GM23338 (cell line): ENCODE measurements at regions not wholly inside any gene's neighbourhood (a gene's known extent, or its start where the extent isn't known, plus 50 kb on each side); places are given as distances from the start of the nearest gene placed in this dataset.

ENCODE experiments used
- CREB1 ChIP-seq: fragments of 250-450 bp; sonication (Bioruptor Pico); IDR thresholded peaks from 2 replicates; pipeline ENCODE4 v1.5.0; 2020; ENCODE audit warnings: low read depth, mild to moderate bottlenecking, moderate library complexity
- EZH2 ChIP-seq: fragments of 200-600 bp; sonication (generic); IDR thresholded peaks from one replicate; pipeline ENCODE4 v1.8.0; 2017; ENCODE audit warnings: antibody characterized with exemption, mild to moderate bottlenecking, low read depth; ENCODE audit not compliant: unreplicated experiment
- EZH2phosphoT487 ChIP-seq: fragments of 200-600 bp; sonication (generic); IDR thresholded peaks from one replicate; pipeline ENCODE4 v1.8.1; 2018; ENCODE audit warnings: antibody characterized with exemption; ENCODE audit not compliant: unreplicated experiment
- JUNB ChIP-seq: IDR thresholded peaks from one replicate; pipeline ENCODE4 v1.6.1; 2016; ENCODE audit warnings: antibody characterized with exemption; ENCODE audit not compliant: unreplicated experiment
- NANOG ChIP-seq: IDR thresholded peaks from 2 replicates; pipeline ENCODE4 v1.6.1; 2016; ENCODE audit warnings: antibody characterized with exemption, borderline replicate concordance
- POLR2AphosphoS5 ChIP-seq: IDR thresholded peaks from 2 replicates; pipeline ENCODE4 v1.6.1; 2016; ENCODE audit warnings: antibody characterized with exemption, low read depth
- STAT1 ChIP-seq: IDR thresholded peaks from one replicate; pipeline ENCODE4 v1.6.1; 2016; ENCODE audit warnings: antibody characterized with exemption; ENCODE audit not compliant: unreplicated experiment
- ZNF114 ChIP-seq: fragments of 250-450 bp; sonication (Bioruptor Pico); IDR thresholded peaks from 2 replicates; pipeline ENCODE4 v1.5.0; 2020; ENCODE audit warnings: mild to moderate bottlenecking, moderate library complexity
- ZNF331 ChIP-seq: fragments of 250-450 bp; sonication (Bioruptor Pico); IDR thresholded peaks from 2 replicates; pipeline ENCODE4 v1.5.0; 2020; ENCODE audit warnings: low read depth, mild to moderate bottlenecking, moderate library complexity
- TF ChIP-seq, protein P1 (sequence below), 2 experiments: fragments of 200-600 bp in 1 of 2; sonication (generic) in 1 of 2; conservative IDR thresholded peaks; 2 replicates each; pipeline versions ENCODE4 v1.5.1 to v1.6.1; 2016 to 2017; ENCODE audit warnings: antibody characterized with exemption in 2 of 2, low read depth in 2 of 2, mild to moderate bottlenecking in 2 of 2, moderate library complexity in 1 of 2
- TF ChIP-seq, protein P2 (sequence below): IDR thresholded peaks from one replicate; pipeline ENCODE4 v1.6.1; 2018; ENCODE audit warnings: antibody characterized with exemption; ENCODE audit not compliant: unreplicated experiment
- TF ChIP-seq, protein P3 (sequence below): fragments of 250-450 bp; sonication (Bioruptor Pico); IDR thresholded peaks from 2 replicates; pipeline ENCODE4 v1.5.0; 2020; ENCODE audit warnings: mild to moderate bottlenecking, moderate library complexity
- TF ChIP-seq, protein P4 (sequence below): IDR thresholded peaks from 2 replicates; pipeline ENCODE4 v1.6.1; 2016; ENCODE audit warnings: antibody characterized with exemption

DNA sequence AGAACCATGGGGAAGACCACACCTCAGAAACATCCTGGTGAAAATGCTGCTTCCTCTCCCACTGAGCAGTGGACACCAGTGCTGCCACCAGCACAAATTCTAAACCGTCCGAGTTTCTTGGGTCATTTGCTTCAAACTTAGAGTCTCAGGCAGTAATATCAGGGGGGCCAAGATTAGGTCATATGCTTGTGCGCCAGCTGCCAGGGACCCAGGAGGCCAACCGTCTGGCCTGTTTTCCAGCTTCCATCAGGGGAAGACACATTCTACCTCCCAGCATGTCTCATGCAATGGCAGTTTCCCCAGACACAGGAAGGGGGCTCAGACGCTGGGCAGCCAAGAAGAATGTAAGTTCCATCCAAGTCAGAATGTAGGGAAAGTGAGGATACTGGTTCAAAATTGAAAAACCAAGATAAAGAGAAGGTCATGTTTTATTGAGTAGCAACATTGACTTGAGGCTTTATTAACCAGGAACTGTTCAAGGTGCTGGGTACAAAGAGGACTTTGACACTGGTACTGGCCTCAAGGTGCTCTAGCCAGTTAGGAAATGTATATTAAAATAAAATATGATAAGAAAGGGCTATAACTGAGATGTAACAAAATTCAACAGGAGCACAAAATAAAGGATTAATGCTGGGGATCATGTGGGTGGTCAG, 59.7 kb upstream of the EED start:
- TF ChIP-seq, protein P1, sequence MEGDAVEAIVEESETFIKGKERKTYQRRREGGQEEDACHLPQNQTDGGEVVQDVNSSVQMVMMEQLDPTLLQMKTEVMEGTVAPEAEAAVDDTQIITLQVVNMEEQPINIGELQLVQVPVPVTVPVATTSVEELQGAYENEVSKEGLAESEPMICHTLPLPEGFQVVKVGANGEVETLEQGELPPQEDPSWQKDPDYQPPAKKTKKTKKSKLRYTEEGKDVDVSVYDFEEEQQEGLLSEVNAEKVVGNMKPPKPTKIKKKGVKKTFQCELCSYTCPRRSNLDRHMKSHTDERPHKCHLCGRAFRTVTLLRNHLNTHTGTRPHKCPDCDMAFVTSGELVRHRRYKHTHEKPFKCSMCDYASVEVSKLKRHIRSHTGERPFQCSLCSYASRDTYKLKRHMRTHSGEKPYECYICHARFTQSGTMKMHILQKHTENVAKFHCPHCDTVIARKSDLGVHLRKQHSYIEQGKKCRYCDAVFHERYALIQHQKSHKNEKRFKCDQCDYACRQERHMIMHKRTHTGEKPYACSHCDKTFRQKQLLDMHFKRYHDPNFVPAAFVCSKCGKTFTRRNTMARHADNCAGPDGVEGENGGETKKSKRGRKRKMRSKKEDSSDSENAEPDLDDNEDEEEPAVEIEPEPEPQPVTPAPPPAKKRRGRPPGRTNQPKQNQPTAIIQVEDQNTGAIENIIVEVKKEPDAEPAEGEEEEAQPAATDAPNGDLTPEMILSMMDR (conservative IDR thresholded peaks at IDR 0.05; ENCODE audit: low read depth in 2 of 2), result no peak
- no peak for TF ChIP-seq STAT1
- no peak for TF ChIP-seq POLR2AphosphoS5
- TF ChIP-seq EZH2, result no peak
- TF ChIP-seq EZH2phosphoT487, result no peak
- TF ChIP-seq, protein P2, sequence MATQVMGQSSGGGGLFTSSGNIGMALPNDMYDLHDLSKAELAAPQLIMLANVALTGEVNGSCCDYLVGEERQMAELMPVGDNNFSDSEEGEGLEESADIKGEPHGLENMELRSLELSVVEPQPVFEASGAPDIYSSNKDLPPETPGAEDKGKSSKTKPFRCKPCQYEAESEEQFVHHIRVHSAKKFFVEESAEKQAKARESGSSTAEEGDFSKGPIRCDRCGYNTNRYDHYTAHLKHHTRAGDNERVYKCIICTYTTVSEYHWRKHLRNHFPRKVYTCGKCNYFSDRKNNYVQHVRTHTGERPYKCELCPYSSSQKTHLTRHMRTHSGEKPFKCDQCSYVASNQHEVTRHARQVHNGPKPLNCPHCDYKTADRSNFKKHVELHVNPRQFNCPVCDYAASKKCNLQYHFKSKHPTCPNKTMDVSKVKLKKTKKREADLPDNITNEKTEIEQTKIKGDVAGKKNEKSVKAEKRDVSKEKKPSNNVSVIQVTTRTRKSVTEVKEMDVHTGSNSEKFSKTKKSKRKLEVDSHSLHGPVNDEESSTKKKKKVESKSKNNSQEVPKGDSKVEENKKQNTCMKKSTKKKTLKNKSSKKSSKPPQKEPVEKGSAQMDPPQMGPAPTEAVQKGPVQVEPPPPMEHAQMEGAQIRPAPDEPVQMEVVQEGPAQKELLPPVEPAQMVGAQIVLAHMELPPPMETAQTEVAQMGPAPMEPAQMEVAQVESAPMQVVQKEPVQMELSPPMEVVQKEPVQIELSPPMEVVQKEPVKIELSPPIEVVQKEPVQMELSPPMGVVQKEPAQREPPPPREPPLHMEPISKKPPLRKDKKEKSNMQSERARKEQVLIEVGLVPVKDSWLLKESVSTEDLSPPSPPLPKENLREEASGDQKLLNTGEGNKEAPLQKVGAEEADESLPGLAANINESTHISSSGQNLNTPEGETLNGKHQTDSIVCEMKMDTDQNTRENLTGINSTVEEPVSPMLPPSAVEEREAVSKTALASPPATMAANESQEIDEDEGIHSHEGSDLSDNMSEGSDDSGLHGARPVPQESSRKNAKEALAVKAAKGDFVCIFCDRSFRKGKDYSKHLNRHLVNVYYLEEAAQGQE, result no peak
- TF ChIP-seq, protein P3, sequence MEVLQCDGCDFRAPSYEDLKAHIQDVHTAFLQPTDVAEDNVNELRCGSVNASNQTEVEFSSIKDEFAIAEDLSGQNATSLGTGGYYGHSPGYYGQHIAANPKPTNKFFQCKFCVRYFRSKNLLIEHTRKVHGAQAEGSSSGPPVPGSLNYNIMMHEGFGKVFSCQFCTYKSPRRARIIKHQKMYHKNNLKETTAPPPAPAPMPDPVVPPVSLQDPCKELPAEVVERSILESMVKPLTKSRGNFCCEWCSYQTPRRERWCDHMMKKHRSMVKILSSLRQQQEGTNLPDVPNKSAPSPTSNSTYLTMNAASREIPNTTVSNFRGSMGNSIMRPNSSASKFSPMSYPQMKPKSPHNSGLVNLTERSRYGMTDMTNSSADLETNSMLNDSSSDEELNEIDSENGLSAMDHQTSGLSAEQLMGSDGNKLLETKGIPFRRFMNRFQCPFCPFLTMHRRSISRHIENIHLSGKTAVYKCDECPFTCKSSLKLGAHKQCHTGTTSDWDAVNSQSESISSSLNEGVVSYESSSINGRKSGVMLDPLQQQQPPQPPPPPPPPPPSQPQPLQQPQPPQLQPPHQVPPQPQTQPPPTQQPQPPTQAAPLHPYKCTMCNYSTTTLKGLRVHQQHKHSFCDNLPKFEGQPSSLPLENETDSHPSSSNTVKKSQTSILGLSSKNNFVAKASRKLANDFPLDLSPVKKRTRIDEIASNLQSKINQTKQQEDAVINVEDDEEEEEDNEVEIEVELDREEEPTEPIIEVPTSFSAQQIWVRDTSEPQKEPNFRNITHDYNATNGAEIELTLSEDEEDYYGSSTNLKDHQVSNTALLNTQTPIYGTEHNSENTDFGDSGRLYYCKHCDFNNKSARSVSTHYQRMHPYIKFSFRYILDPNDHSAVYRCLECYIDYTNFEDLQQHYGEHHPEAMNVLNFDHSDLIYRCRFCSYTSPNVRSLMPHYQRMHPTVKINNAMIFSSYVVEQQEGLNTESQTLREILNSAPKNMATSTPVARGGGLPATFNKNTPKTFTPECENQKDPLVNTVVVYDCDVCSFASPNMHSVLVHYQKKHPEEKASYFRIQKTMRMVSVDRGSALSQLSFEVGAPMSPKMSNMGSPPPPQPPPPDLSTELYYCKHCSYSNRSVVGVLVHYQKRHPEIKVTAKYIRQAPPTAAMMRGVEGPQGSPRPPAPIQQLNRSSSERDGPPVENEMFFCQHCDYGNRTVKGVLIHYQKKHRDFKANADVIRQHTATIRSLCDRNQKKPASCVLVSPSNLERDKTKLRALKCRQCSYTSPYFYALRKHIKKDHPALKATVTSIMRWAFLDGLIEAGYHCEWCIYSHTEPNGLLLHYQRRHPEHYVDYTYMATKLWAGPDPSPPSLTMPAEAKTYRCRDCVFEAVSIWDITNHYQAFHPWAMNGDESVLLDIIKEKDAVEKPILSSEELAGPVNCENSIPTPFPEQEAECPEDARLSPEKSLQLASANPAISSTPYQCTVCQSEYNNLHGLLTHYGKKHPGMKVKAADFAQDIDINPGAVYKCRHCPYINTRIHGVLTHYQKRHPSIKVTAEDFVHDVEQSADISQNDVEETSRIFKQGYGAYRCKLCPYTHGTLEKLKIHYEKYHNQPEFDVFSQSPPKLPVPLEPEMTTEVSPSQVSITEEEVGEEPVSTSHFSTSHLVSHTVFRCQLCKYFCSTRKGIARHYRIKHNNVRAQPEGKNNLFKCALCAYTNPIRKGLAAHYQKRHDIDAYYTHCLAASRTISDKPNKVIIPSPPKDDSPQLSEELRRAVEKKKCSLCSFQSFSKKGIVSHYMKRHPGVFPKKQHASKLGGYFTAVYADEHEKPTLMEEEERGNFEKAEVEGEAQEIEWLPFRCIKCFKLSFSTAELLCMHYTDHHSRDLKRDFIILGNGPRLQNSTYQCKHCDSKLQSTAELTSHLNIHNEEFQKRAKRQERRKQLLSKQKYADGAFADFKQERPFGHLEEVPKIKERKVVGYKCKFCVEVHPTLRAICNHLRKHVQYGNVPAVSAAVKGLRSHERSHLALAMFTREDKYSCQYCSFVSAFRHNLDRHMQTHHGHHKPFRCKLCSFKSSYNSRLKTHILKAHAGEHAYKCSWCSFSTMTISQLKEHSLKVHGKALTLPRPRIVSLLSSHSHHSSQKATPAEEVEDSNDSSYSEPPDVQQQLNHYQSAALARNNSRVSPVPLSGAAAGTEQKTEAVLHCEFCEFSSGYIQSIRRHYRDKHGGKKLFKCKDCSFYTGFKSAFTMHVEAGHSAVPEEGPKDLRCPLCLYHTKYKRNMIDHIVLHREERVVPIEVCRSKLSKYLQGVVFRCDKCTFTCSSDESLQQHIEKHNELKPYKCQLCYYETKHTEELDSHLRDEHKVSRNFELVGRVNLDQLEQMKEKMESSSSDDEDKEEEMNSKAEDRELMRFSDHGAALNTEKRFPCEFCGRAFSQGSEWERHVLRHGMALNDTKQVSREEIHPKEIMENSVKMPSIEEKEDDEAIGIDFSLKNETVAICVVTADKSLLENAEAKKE (CRISPR knock-in tag), result no peak
- TF ChIP-seq CREB1 (CRISPR knock-in tag), result no peak
- TF ChIP-seq, protein P4, sequence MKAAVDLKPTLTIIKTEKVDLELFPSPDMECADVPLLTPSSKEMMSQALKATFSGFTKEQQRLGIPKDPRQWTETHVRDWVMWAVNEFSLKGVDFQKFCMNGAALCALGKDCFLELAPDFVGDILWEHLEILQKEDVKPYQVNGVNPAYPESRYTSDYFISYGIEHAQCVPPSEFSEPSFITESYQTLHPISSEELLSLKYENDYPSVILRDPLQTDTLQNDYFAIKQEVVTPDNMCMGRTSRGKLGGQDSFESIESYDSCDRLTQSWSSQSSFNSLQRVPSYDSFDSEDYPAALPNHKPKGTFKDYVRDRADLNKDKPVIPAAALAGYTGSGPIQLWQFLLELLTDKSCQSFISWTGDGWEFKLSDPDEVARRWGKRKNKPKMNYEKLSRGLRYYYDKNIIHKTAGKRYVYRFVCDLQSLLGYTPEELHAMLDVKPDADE, result no peak
- no peak for TF ChIP-seq NANOG
- TF ChIP-seq ZNF331 (CRISPR knock-in tag), result no peak
- TF ChIP-seq JUNB, result no peak
- no peak for TF ChIP-seq ZNF114
